ENCODE measurements at regions not wholly inside any gene's neighbourhood (a gene's known extent, or its start where the extent isn't known, plus 50 kb on each side); places are given as distances from the start of the nearest gene placed in this dataset.

- no peaks in the 10 kb centered on the region for H3K79me2 ChIP-seq (ENCODE audit: insufficient read depth)
- H3F3A ChIP-seq (replicated peaks; ENCODE audit: insufficient read depth): no peaks in the 10 kb centered on the region
- H3K9me2 ChIP-seq: no peaks in the 10 kb centered on the region
- no peaks in the 10 kb centered on the region for H4K20me1 ChIP-seq (ENCODE audit: insufficient read depth)
- no peak overlapping the region for H3K4me3 ChIP-seq (ENCODE audit: low read depth in 2 of 2, low read length in 1 of 2)
- H2AFZ ChIP-seq (ENCODE audit: low read depth): no peak overlapping the region
- no peaks in the 10 kb centered on the region for H3K36me3 ChIP-seq (replicated peaks in 1 of 2; ENCODE audit: control insufficient read depth in 1 of 2, insufficient read depth in 2 of 2, low read length in 1 of 2)
- H3K27me3 ChIP-seq (ENCODE audit: insufficient read depth): no peaks in the 10 kb centered on the region; the same call in 1 of the 2 replicates
- peaks cover 0 to 5% of the 10 kb centered on the region in 2 experiments; a peak in 1 of 4 replicates for H3K4me1 ChIP-seq (ENCODE audit: control insufficient read depth in 1 of 2, insufficient read depth in 2 of 2, low read depth in 1 of 2, low read length in 1 of 2)
- POLR2A ChIA-PET: no interaction called here
- DNase-seq: no peak
- TF ChIP-seq YY1 (IDR thresholded peaks at IDR 0.05; ENCODE audit: low read depth) (no peak), POLR2AphosphoS5 (IDR thresholded peaks at IDR 0.05; ENCODE audit: low read depth, low read length) (no peak), EZH2phosphoT487 (IDR thresholded peaks at IDR 0.05; ENCODE audit: borderline replicate concordance, low read depth) (no peak), SIN3A (IDR thresholded peaks at IDR 0.05; ENCODE audit: borderline replicate concordance, low read depth, low read length) (no peak), RAD21 (IDR thresholded peaks at IDR 0.05; ENCODE audit: low read length) (no peak), ELF1 (IDR thresholded peaks at IDR 0.05) (no peak), MEF2A (IDR thresholded peaks at IDR 0.05; ENCODE audit: borderline replicate concordance, low read depth) (no peak), FOXJ3 (CRISPR knock-in tag; IDR thresholded peaks at IDR 0.05) (no peak), NRF1 (IDR thresholded peaks at IDR 0.05; ENCODE audit: low read depth, low read length) (no peak), EP300 (IDR thresholded peaks at IDR 0.05; ENCODE audit: borderline replicate concordance in 1 of 2, low read depth in 1 of 2, low read length in 1 of 2) (no peak), SMC3 (IDR thresholded peaks at IDR 0.05; ENCODE audit: low read depth, low read length) (no peak), FOSL2 (IDR thresholded peaks at IDR 0.05; ENCODE audit: borderline replicate concordance, low read depth) (no peak), IRF3 (IDR thresholded peaks at IDR 0.05; ENCODE audit: low read depth, low read length) (no peak), JUND (IDR thresholded peaks at IDR 0.05) (no peak), FOXM1 (IDR thresholded peaks at IDR 0.05; ENCODE audit: low read depth) (no peak)
- TF ChIP-seq, protein P1, sequence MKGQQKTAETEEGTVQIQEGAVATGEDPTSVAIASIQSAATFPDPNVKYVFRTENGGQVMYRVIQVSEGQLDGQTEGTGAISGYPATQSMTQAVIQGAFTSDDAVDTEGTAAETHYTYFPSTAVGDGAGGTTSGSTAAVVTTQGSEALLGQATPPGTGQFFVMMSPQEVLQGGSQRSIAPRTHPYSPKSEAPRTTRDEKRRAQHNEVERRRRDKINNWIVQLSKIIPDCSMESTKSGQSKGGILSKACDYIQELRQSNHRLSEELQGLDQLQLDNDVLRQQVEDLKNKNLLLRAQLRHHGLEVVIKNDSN (IDR thresholded peaks at IDR 0.05; ENCODE audit: borderline replicate concordance, low read depth): no peak
- TF ChIP-seq, protein P2, sequence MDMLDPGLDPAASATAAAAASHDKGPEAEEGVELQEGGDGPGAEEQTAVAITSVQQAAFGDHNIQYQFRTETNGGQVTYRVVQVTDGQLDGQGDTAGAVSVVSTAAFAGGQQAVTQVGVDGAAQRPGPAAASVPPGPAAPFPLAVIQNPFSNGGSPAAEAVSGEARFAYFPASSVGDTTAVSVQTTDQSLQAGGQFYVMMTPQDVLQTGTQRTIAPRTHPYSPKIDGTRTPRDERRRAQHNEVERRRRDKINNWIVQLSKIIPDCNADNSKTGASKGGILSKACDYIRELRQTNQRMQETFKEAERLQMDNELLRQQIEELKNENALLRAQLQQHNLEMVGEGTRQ (IDR thresholded peaks at IDR 0.05; ENCODE audit: borderline replicate concordance, low read depth, low read length): no peak
- TF ChIP-seq, protein P3, sequence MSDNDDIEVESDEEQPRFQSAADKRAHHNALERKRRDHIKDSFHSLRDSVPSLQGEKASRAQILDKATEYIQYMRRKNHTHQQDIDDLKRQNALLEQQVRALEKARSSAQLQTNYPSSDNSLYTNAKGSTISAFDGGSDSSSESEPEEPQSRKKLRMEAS (IDR thresholded peaks at IDR 0.05; ENCODE audit: low read depth): no peak
- H3K4me2 ChIP-seq: no peak overlapping the region
- H3K27ac ChIP-seq (ENCODE audit: low read depth in 2 of 2, low read length in 1 of 2): no peak overlapping the region
- CTCF ChIA-PET: no interaction called here
- 48% methylated on average over 5 of the region's 5 CpGs for WGBS (ENCODE audit: low lambda C conversion rate)
- H3K9ac ChIP-seq: no peak overlapping the region
- H3K9me3 ChIP-seq: no peaks in the 10 kb centered on the region
These were observed 329.8 kb upstream of the PROK2 start for GRCh38 chr3:72114773-72115172.
